ENCODE measurements at regions not wholly inside any gene's neighbourhood (a gene's known extent, or its start where the extent isn't known, plus 50 kb on each side); places are given as distances from the start of the nearest gene placed in this dataset.

DNA sequence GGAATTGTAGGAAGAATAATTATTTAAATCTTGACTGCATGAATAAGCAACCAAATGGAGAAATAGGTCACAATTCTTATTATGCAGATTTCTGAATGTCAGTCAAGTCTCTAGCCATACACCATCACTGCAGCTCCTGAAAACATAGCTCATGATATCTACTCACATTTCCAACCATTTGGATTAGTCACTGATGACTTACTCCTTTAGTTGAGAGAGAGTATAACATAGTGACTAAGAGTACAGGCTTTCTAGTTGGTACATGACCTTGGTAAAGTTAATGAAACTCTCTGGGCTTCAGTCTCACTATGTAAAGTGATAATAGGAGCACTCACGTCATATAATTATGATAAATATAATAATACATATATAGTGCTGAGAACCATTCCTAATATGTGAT, 265.2 kb downstream of the KCNA4 start:
- TF ChIP-seq, protein P1, sequence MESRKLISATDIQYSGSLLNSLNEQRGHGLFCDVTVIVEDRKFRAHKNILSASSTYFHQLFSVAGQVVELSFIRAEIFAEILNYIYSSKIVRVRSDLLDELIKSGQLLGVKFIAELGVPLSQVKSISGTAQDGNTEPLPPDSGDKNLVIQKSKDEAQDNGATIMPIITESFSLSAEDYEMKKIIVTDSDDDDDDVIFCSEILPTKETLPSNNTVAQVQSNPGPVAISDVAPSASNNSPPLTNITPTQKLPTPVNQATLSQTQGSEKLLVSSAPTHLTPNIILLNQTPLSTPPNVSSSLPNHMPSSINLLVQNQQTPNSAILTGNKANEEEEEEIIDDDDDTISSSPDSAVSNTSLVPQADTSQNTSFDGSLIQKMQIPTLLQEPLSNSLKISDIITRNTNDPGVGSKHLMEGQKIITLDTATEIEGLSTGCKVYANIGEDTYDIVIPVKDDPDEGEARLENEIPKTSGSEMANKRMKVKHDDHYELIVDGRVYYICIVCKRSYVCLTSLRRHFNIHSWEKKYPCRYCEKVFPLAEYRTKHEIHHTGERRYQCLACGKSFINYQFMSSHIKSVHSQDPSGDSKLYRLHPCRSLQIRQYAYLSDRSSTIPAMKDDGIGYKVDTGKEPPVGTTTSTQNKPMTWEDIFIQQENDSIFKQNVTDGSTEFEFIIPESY (IDR thresholded peaks at IDR 0.05; ENCODE audit: extremely low read depth, insufficient replicate concordance, low read length) = no peak
- TF ChIP-seq, protein P2, sequence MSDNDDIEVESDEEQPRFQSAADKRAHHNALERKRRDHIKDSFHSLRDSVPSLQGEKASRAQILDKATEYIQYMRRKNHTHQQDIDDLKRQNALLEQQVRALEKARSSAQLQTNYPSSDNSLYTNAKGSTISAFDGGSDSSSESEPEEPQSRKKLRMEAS (IDR thresholded peaks at IDR 0.05) = no peak
- TF ChIP-seq, protein P3, sequence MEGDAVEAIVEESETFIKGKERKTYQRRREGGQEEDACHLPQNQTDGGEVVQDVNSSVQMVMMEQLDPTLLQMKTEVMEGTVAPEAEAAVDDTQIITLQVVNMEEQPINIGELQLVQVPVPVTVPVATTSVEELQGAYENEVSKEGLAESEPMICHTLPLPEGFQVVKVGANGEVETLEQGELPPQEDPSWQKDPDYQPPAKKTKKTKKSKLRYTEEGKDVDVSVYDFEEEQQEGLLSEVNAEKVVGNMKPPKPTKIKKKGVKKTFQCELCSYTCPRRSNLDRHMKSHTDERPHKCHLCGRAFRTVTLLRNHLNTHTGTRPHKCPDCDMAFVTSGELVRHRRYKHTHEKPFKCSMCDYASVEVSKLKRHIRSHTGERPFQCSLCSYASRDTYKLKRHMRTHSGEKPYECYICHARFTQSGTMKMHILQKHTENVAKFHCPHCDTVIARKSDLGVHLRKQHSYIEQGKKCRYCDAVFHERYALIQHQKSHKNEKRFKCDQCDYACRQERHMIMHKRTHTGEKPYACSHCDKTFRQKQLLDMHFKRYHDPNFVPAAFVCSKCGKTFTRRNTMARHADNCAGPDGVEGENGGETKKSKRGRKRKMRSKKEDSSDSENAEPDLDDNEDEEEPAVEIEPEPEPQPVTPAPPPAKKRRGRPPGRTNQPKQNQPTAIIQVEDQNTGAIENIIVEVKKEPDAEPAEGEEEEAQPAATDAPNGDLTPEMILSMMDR (IDR thresholded peaks at IDR 0.05 in 2 of 3, conservative IDR thresholded peaks at IDR 0.05 in 1 of 3; ENCODE audit: borderline replicate concordance in 1 of 3, insufficient read depth in 1 of 3, low read depth in 2 of 3, low read length in 2 of 3) = no peak
- TF ChIP-seq SP1 (IDR thresholded peaks at IDR 0.05; ENCODE audit: low read depth) = no peak
